Activated CD8-positive, alpha-beta memory T cell treated with anti-CD3 and anti-CD28 coated beads, Interleukin-2, amount 50 U/mL, for 24 hours (primary cell): ENCODE measurements at regions not wholly inside any gene's neighbourhood (a gene's known extent, or its start where the extent isn't known, plus 50 kb on each side); places are given as distances from the start of the nearest gene placed in this dataset.

Experiments
- DNase-seq: peaks from one replicate; pipeline ENCODE4 v3.0.0-alpha.2; 2020; ENCODE audit errors: extremely low read depth

DNA sequence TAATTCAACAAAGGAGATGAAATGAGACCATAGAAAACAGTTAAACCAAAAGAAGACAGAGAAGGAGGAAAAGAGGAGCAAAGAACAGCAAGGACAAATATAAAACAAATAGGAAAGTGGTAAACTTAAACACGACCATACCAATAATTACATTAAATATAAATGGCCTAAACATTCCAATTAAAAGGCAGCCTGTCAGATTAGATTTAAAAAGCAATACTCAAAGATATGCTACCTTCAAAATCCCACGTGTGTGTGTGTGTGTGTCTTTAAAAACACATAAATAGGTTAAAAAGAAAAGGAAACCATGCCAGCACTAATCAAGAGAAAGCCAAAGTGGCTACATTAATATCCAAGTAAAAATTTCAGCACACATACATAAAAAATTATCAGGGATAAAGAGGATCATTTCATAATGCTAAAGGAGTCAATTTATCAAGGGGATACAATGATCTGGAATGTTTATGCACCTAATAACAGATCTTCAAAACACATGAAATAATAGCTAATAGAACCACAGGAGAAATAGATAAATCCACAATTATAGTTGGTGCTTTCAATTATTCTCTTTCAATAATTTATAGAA, 355.7 kb upstream of the POU3F1 start:
- DNase-seq = no peak

GRCh38 chr1:38396606-38397005, 350.0 kb upstream of the POU3F1 start:
- no peak for DNase-seq

- no peak for DNase-seq
Observed at GRCh38 chr1:38394303-38394702, 347.7 kb upstream of the POU3F1 start.

- no peak for DNase-seq
Observed at GRCh38 chr1:38392861-38393260, 346.3 kb upstream of the POU3F1 start.

- no peak for DNase-seq
Observed at GRCh38 chr1:38381256-38381655, 334.7 kb upstream of the POU3F1 start.

DNA sequence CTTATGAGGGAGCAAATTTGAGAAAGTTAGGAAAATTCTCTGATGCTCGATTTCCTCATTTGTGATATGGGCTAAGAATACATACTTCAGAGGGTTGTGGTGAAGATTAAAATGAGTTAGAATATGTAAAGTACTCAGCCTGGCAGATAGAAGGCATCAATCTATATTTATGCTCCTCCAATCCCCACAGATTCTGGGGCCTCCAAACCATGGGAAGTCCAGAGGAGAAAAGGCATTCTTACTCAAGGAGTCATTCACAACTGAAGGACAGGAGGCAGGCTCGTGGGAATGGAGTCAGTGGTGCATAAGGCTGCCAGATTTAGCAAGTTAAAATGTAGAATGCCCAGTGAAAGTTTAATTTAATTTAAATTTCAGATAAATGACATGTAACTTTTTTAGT, 330.0 kb upstream of the POU3F1 start:
- DNase-seq = no peak

GRCh38 chr1:38375035-38375434, 328.4 kb upstream of the POU3F1 start:
- DNase-seq = no peak

GRCh38 chr1:38371505-38371844, 324.9 kb upstream of the POU3F1 start:
- no peak for DNase-seq

GRCh38 chr1:38370716-38371504, 324.3 kb upstream of the POU3F1 start:
- DNase-seq = no peak

GRCh38 chr1:38365242-38365641, 318.6 kb upstream of the POU3F1 start:
- no peak for DNase-seq

DNA sequence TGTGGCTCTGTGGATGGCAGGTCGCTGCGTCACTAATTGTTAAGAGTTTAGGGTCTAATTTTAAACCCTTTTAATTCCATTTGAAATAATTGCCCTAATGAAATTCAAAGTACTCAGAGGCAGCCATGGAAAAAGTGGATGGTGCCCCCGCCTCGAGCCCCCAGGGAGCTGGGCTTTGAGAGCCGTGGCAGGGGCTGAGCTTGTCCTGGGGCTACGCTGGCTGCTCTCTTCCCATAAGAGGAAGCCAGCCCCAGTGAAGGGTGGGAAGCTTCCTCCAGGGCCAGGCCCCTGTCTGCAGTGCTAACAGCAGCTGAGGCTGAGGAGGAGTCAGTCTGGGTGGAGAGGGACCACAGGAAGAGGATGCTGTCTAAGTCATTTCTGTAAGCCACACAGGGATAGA, 315.0 kb upstream of the POU3F1 start:
- no peak for DNase-seq

GRCh38 chr1:38360807-38361206, 314.2 kb upstream of the POU3F1 start:
- DNase-seq = no peak

DNA sequence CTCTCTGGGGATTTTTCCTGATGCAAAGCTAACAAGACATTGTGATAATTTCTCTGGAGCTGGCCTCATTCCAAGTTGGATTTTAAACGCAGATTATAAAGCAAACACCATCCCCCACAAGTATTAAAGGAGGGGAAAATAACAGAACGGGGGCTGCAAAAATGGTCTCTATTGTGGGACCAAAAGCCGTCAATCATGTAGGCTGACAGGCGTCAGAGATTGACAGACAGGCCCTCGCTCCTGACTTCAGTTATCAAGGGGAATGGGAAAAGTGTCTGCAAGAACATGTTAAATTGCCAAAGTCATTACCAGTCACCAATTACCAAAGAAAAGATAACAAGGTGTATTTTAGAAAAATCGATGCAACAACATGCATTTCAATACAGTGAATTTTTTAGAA, 307.4 kb upstream of the POU3F1 start:
- no peak for DNase-seq

- no peak for DNase-seq
Observed at GRCh38 chr1:38352869-38353268, 306.3 kb upstream of the POU3F1 start.

- DNase-seq = no peak
Observed at GRCh38 chr1:38347446-38348175, 301.0 kb upstream of the POU3F1 start.

DNA sequence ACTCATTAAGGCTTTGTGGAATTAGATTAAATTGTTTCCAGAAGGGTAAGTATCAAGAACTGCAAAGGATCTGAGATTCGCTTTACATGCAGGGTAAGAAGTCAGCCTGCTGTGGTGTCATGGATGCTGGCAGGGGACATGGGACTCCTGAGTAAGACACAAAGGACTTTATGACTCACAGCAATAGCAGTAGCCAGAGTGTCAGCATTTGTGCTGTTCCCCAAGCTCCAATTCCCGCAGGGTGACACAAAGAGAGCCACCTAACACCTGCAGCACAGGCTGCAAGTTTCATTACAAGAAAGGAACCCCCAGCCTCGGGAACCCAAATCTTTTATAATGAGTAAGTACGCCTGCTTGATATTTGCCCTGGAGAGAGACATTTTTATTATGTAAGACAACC, 298.1 kb upstream of the POU3F1 start:
- DNase-seq = no peak

DNA sequence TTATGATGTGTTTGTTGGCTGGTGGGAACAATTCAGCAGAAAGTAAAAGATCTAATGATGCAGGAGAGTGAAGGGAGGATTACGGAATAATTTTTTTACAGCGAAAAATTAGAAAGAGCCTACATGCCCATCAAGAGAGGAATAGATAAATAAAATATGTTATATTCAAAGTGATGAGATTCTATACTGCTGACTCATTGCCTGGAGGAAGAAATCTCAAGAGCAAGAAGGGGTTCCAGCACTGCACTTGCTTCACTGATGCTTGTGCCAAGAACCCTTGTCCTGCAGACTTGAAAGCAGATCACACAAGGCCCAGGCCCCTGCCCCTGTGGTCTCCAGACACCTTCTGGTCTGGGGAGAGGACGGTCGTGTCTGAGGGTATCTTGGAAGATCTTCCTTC, 295.1 kb upstream of the POU3F1 start:
- no peak for DNase-seq

GRCh38 chr1:38340409-38340808, 293.8 kb upstream of the POU3F1 start:
- no peak for DNase-seq

DNA sequence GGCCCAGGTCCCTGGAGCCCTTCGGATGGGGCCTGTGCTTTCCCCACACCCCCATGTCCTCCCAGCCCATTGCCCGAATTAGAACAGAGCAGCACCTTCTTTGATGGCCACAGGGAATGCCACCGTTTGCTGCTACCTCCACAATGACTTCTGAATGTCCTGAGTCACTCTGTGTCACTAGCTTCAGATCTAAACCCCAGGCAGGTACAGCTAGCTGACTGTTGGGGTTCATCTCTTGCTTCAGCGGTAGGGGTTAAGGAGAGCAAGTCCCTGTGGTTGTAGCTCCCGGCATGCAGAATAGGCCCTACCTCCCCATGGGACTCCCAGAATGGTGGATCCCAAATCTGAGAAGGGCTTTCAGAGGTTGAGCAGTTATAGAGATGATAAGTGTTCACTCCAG, 291.1 kb upstream of the POU3F1 start:
- DNase-seq = no peak

- DNase-seq = no peak
Observed at GRCh38 chr1:38336961-38337360, 290.4 kb upstream of the POU3F1 start.

DNA sequence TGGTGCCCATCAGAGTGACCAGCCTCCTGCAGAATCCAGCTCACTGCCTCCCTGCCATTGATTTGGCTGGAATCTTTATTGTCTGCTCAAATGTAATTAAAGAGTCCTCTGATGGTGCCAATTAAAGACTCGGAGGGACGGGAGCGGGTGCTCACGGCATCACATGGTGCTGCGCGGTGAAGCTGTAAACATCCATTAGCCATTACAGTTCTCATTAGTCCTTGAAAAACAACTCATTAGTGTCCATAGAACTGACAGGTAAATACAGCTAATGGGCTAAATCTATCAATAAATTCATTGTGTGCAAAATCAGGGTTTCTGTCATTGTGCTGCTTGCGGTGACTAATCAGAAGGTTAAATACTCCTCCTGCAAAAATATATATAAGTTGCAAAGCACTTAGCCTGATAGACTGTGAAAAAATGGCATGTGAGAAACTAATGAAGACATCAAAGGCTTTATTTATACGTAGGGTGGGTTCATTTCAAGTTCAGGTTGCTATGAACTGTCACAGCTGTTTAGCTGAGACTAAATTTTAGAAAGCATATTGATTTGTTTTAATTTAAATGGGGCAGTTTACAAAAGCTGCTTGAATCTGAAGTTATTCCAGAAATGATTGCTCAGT, 289.8 kb upstream of the POU3F1 start:
- DNase-seq = no peak

- DNase-seq = no peak
Observed at GRCh38 chr1:38334930-38335592, 288.5 kb upstream of the POU3F1 start.
